Naive thymus-derived CD4-positive, alpha-beta T cell (primary cell): ENCODE measurements at regions not wholly inside any gene's neighbourhood (a gene's known extent, or its start where the extent isn't known, plus 50 kb on each side); places are given as distances from the start of the nearest gene placed in this dataset.
A peak's percentile ranks its signal among the peaks of the same experiment; 100 is the strongest.

Source experiments
- ATAC-seq: fragments of 150-1000 bp; cut with Tn5 transposase; 2 replicates; pipeline ENCODE4 v1.10.0; 2021; ENCODE audit warnings: mild to moderate bottlenecking, moderate library complexity
- CTCF ChIA-PET: fragments of 350-600 bp; sonication (Branson Sonifier 250); formaldehyde crosslinking; loops from one replicate; lab custom pipeline; 2021; ENCODE audit warnings: antibody characterized with exemption; lab: Charles Lee
- POLR2A ChIA-PET: fragments of 350-600 bp; sonication (Branson Sonifier 250); formaldehyde crosslinking; loops from one replicate; lab custom pipeline; 2021; ENCODE audit warnings: antibody characterized with exemption, inconsistent platforms; lab: Charles Lee
- DNase-seq, 9 donors: peaks; one replicate each; pipeline versions ENCODE4 v3.0.0 to v3.0.0-alpha.2; 2020 to 2022; ENCODE audit warnings: mixed read lengths in 1 of 9
- H3K27ac ChIP-seq: one replicate; pipeline ENCODE4 v1.7.0; 2013; ENCODE audit warnings: mild to moderate bottlenecking, low read depth, low read length, moderate library complexity
- H3K27me3 ChIP-seq, 2 donors: one replicate each; pipeline ENCODE4 v1.7.0; 2013; ENCODE audit warnings: low read length in 2 of 2, mild to moderate bottlenecking in 2 of 2, moderate library complexity in 2 of 2; ENCODE audit not compliant: control insufficient read depth in 2 of 2, insufficient read depth in 2 of 2
- H3K36me3 ChIP-seq, 3 experiments: 1 replicate in 2 of 3; 2 replicates in 1 of 3; pipeline ENCODE4 v1.7.0; 2013; ENCODE audit warnings: low read length in 3 of 3, mild to moderate bottlenecking in 3 of 3, moderate library complexity in 1 of 3; ENCODE audit not compliant: insufficient read depth in 3 of 3, control insufficient read depth in 2 of 3
- H3K4me1 ChIP-seq, 2 donors: one replicate each; pipeline ENCODE4 v1.7.0; 2013; ENCODE audit warnings: low read length in 2 of 2, mild to moderate bottlenecking in 2 of 2, moderate library complexity in 1 of 2; ENCODE audit not compliant: control insufficient read depth in 2 of 2, insufficient read depth in 2 of 2
- H3K4me3 ChIP-seq: 2 replicates; pipeline ENCODE4 v1.7.0; 2013; ENCODE audit warnings: mild to moderate bottlenecking, low read length
- H3K9me3 ChIP-seq, 3 experiments: 1 replicate in 2 of 3; 2 replicates in 1 of 3; pipeline ENCODE4 v1.7.0; 2013; ENCODE audit warnings: low read length in 3 of 3; ENCODE audit not compliant: control insufficient read depth in 2 of 3
- H3K27ac Mint-ChIP-seq, 9 donors: one replicate each; pipeline ENCODE4 v1.8.0; 2020 to 2022; ENCODE audit warnings: mixed read lengths in 9 of 9, mild to moderate bottlenecking in 8 of 9, moderate library complexity in 5 of 9, inconsistent platforms in 2 of 9
- H3K27me3 Mint-ChIP-seq, 5 donors: one replicate each; pipeline ENCODE4 v1.8.0; 2021 to 2022; ENCODE audit warnings: mixed read lengths in 5 of 5, mild to moderate bottlenecking in 1 of 5
- H3K36me3 Mint-ChIP-seq, 5 donors: one replicate each; pipeline ENCODE4 v1.8.0; 2020 to 2022; ENCODE audit warnings: mixed read lengths in 5 of 5, mild to moderate bottlenecking in 3 of 5, inconsistent platforms in 1 of 5
- H3K4me1 Mint-ChIP-seq, 7 donors: one replicate each; pipeline ENCODE4 v1.8.0; 2020 to 2022; ENCODE audit warnings: mixed read lengths in 7 of 7, mild to moderate bottlenecking in 3 of 7, inconsistent platforms in 1 of 7
- H3K4me3 Mint-ChIP-seq, 10 donors: one replicate each; pipeline ENCODE4 v1.8.0; 2020 to 2022; ENCODE audit warnings: mild to moderate bottlenecking in 10 of 10, mixed read lengths in 10 of 10, moderate library complexity in 6 of 10, inconsistent platforms in 2 of 10
- H3K9me3 Mint-ChIP-seq, 11 donors: one replicate each; pipeline ENCODE4 v1.8.0; 2020 to 2022; ENCODE audit warnings: mixed read lengths in 11 of 11, mild to moderate bottlenecking in 4 of 11, inconsistent platforms in 1 of 11, moderate library complexity in 1 of 11
- intact Hi-C, 2 donors: fragments of 100-400 bp; cut with micrococcal nuclease; formaldehyde crosslinking; loops; one replicate each; pipeline ENCODE4 v1.15.1; 2023

- no peaks in the 10 kb centered on the region for H3K27me3 ChIP-seq
- no peak overlapping the region for H3K4me3 Mint-ChIP-seq
- H3K36me3 ChIP-seq = no peaks in the 10 kb centered on the region
- no peaks in the 10 kb centered on the region for H3K36me3 Mint-ChIP-seq
- DNase-seq (no peak), ATAC-seq (no peak)
- H3K27me3 Mint-ChIP-seq = no peaks in the 10 kb centered on the region
- peak overlapping the region in 1 of 9 donors; percentile 2 for H3K27ac Mint-ChIP-seq
- ChIA-PET CTCF (interaction anchor here (0.8 kb wide), 1 partner anchor 174 kb away, joined by 3 read pairs; no protein-coding TSS in a partner anchor), POLR2A (no interaction called here)
- no peaks in the 10 kb centered on the region for H3K9me3 Mint-ChIP-seq
- no peak overlapping the region for H3K27ac ChIP-seq
- peaks cover 7 to 33% (median 18%) of the 10 kb centered on the region in 7 donors for H3K4me1 Mint-ChIP-seq
- H3K4me1 ChIP-seq = no peaks in the 10 kb centered on the region
- H3K4me3 ChIP-seq = no peak overlapping the region
- H3K9me3 ChIP-seq = no peaks in the 10 kb centered on the region
- intact Hi-C loops = no loop called here
Observed at GRCh38 chr16:85994492-85995490, 95.8 kb downstream of the IRF8 start.

GRCh38 chr16:85995541-85996423 lies 96.8 kb downstream of the IRF8 start:
- Mint-ChIP-seq H3K4me3 (peak overlapping the region in 9 of 10 donors; percentile 17 to 72 (median 47)), H3K27me3 (no peaks in the 10 kb centered on the region), H3K9me3 (no peaks in the 10 kb centered on the region), H3K36me3 (no peaks in the 10 kb centered on the region), H3K27ac (peak overlapping the region in 4 of 9 donors; percentile 33 to 70 (median 45)), H3K4me1 (peaks cover 7 to 25% (median 18%) of the 10 kb centered on the region in 7 donors)
- Histone ChIP-seq H3K27me3 (no peaks in the 10 kb centered on the region), H3K27ac (no peak overlapping the region), H3K4me1 (no peaks in the 10 kb centered on the region), H3K9me3 (no peaks in the 10 kb centered on the region), H3K36me3 (no peaks in the 10 kb centered on the region), H3K4me3 (no peak overlapping the region)
- intact Hi-C loops = no loop called here
- peak in 1 of 9 donors; percentile 46 for DNase-seq
- CTCF ChIA-PET = interaction anchor here (0.8 to 1.4 kb wide), 3 partner anchors 9 to 176 kb away, joined by 3 to 4 read pairs (median 3); no protein-coding TSS in a partner anchor
- no peak for ATAC-seq
- POLR2A ChIA-PET = no interaction called here

GRCh38 chr16:85996843-85997242 lies 97.9 kb downstream of the IRF8 start:
- ChIA-PET CTCF (interaction anchor here (1.4 kb wide), 1 partner anchor 10 kb away, joined by 3 read pairs; no protein-coding TSS in a partner anchor), POLR2A (no interaction called here)
- Histone ChIP-seq H3K9me3 (no peaks in the 10 kb centered on the region), H3K4me3 (no peak overlapping the region), H3K27me3 (no peaks in the 10 kb centered on the region), H3K4me1 (no peaks in the 10 kb centered on the region), H3K27ac (no peak overlapping the region), H3K36me3 (no peaks in the 10 kb centered on the region)
- H3K36me3 Mint-ChIP-seq = peaks cover 0 to 1% (median 0%) of the 10 kb centered on the region in 5 donors
- no peak overlapping the region for H3K27ac Mint-ChIP-seq
- no peaks in the 10 kb centered on the region for H3K9me3 Mint-ChIP-seq
- peaks cover 7 to 25% (median 18%) of the 10 kb centered on the region in 7 donors for H3K4me1 Mint-ChIP-seq
- H3K27me3 Mint-ChIP-seq = no peaks in the 10 kb centered on the region
- ATAC-seq (no peak), DNase-seq (no peak)
- H3K4me3 Mint-ChIP-seq = no peak overlapping the region
- intact Hi-C loops = no loop called here

DNA sequence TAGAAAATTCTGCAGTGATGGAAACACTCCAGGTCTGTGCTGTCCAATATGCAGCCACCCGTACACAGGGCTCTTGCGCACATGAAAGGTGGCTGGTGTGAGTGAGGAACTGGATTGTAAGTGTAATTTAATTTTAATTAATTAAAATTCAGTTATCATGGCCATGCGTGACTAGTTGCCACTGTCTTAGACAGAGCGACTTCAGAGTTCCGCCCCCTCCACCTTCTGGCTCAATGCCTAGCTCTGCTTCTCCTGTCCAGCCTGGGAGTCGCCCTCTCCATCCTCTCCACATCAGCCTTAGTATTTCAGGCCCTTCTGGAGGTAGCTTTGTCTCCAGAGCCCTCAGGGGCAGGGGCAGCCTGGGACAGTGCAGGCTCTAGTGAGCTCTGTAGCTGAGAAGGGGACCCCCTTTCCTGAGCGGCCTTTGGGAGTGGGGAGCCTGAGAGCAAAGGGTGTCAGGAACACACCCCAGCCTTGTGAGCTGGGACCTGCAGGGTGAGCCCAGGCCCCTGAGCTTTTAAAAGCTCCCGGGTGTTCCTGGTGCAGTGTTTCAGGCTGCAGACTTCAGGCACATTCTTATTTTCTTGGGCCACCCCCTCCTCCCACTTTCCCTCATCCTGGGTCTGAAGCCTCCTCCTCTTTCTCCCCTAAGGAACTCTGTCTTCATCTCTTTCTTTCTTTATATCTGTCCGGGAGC lies 99.4 kb downstream of the IRF8 start:
- DNase-seq (no peak), ATAC-seq (no peak)
- H3K4me3 Mint-ChIP-seq = peak overlapping the region in 1 of 10 donors; percentile 34
- Histone ChIP-seq H3K27me3 (no peaks in the 10 kb centered on the region), H3K4me3 (no peak overlapping the region), H3K9me3 (no peaks in the 10 kb centered on the region), H3K36me3 (no peaks in the 10 kb centered on the region), H3K27ac (no peak overlapping the region), H3K4me1 (no peaks in the 10 kb centered on the region)
- no peaks in the 10 kb centered on the region for H3K27me3 Mint-ChIP-seq
- H3K36me3 Mint-ChIP-seq = peaks cover 0 to 1% (median 0%) of the 10 kb centered on the region in 5 donors
- intact Hi-C loops = no loop called here
- peaks cover 7 to 25% (median 18%) of the 10 kb centered on the region in 7 donors for H3K4me1 Mint-ChIP-seq
- peak overlapping the region in 1 of 9 donors; percentile 24 for H3K27ac Mint-ChIP-seq
- ChIA-PET POLR2A (no interaction called here), CTCF (no interaction called here)
- H3K9me3 Mint-ChIP-seq = no peaks in the 10 kb centered on the region

DNA sequence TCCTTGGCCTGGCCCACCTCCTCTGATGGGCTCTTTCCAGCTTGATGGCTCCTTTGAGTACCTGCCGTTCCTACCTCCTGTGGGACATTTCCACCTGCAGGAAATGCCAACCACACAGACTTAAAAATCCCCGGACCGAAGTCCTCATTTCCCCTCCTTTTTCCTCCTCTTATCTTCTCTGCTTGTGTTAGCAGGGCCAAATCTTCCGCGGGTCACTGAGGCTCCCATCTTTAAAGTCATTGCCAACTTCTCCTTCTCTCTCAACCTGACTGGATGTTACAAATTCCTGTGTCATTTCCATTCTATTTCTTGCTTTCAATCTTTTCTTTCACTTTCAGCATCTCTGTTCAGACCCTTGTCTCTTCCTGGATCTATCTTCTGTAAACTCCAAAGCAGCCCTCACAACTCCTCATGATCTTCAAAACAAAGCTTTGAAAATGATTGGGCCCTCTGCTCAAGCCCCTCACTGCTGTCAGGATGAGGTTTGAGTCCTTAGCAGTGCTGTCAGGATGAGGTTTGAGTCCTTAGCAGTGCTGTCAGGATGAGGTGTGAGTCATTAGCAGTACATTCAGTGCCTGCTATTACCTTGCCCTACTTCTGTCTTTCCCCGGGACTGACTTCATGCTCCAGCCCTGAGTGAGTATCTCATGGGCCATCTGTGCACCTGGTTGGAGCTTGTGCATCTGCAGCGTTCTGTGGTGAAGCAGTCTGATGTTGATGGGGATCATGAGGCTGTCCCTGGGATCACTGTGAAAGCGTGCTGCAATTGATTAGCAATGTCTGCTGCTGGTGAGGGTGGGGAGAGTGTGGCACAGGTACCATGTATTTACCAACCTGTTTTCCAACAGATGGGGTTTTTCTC lies 100.1 kb downstream of the IRF8 start:
- H3K4me3 Mint-ChIP-seq = peak overlapping the region in 6 of 10 donors; percentile 2 to 37 (median 20)
- H3K27me3 ChIP-seq = no peaks in the 10 kb centered on the region
- peaks cover 7 to 25% (median 18%) of the 10 kb centered on the region in 7 donors for H3K4me1 Mint-ChIP-seq
- no peaks in the 10 kb centered on the region for H3K27me3 Mint-ChIP-seq
- no peaks in the 10 kb centered on the region for H3K9me3 Mint-ChIP-seq
- H3K36me3 ChIP-seq = no peaks in the 10 kb centered on the region
- no peak overlapping the region for H3K27ac ChIP-seq
- ATAC-seq = no peak
- H3K4me1 ChIP-seq = no peaks in the 10 kb centered on the region
- peak overlapping the region in 4 of 9 donors; percentile 1 to 68 (median 32) for H3K27ac Mint-ChIP-seq
- intact Hi-C loops = no loop called here
- no peak overlapping the region for H3K4me3 ChIP-seq
- no peak for DNase-seq
- peaks cover 0 to 1% (median 0%) of the 10 kb centered on the region in 5 donors for H3K36me3 Mint-ChIP-seq
- CTCF ChIA-PET = interaction anchor here (0.9 to 1.0 kb wide), 2 partner anchors 11 to 178 kb away, joined by 3 to 4 read pairs; no protein-coding TSS in a partner anchor
- H3K9me3 ChIP-seq = no peaks in the 10 kb centered on the region
- POLR2A ChIA-PET = no interaction called here
